Peyer's patch (tissue), 4 donors: ENCODE measurements at regions not wholly inside any gene's neighbourhood (a gene's known extent, or its start where the extent isn't known, plus 50 kb on each side); places are given as distances from the start of the nearest gene placed in this dataset.

Experiments
- POLR2A ChIP-seq, 2 donors: fragments of 450-650 bp; IDR thresholded peaks; one replicate each; pipeline ENCODE4 v1.5.1; 2017; ENCODE audit warnings: antibody characterized with exemption in 2 of 2, mild to moderate bottlenecking in 2 of 2, moderate library complexity in 2 of 2
- TF ChIP-seq, protein P1 (sequence below), 6 experiments: fragments of 450-650 bp in 4 of 6; fragments of 200-600 bp in 2 of 6; sonication (generic) in 1 of 6; IDR thresholded peaks; one replicate each; pipeline ENCODE4 v1.5.1; 2017 to 2019; ENCODE audit warnings: antibody characterized with exemption in 6 of 6, mild to moderate bottlenecking in 3 of 6, moderate library complexity in 1 of 6

DNA sequence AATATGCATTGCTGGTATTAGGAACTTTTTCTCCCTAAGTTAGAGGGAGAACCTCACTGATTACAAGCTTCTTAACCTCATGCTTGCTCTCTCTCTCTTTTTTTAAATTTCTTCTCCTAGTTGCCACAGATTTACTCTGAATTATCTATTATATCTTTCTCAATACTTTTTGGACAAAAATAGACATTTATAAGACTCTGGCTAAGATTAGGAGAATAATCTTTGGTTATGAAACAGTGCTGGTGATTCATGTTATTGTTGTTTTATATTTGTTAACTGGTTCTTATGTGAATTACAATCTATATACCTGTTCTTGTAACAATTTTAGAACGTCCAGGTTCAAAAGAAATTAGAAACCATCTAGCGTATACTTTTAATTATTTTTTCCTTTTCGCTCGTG, 187.8 kb downstream of the OGFRL1 start:
- TF ChIP-seq, protein P1, sequence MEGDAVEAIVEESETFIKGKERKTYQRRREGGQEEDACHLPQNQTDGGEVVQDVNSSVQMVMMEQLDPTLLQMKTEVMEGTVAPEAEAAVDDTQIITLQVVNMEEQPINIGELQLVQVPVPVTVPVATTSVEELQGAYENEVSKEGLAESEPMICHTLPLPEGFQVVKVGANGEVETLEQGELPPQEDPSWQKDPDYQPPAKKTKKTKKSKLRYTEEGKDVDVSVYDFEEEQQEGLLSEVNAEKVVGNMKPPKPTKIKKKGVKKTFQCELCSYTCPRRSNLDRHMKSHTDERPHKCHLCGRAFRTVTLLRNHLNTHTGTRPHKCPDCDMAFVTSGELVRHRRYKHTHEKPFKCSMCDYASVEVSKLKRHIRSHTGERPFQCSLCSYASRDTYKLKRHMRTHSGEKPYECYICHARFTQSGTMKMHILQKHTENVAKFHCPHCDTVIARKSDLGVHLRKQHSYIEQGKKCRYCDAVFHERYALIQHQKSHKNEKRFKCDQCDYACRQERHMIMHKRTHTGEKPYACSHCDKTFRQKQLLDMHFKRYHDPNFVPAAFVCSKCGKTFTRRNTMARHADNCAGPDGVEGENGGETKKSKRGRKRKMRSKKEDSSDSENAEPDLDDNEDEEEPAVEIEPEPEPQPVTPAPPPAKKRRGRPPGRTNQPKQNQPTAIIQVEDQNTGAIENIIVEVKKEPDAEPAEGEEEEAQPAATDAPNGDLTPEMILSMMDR (IDR thresholded peaks at IDR 0.05): no peak
- no peak for TF ChIP-seq POLR2A (IDR thresholded peaks at IDR 0.05)
